HG03280 (cell line): ENCODE measurements at regions not wholly inside any gene's neighbourhood (a gene's known extent, or its start where the extent isn't known, plus 50 kb on each side); places are given as distances from the start of the nearest gene placed in this dataset.
"Not testable (repeated sequence)": the region's sequence is repeated elsewhere in the genome, so short reads cannot be mapped to it uniquely, and the experiment has no call there.

Experiments
- ATAC-seq: cut with Tn5 transposase; IDR thresholded peaks from one replicate; pipeline ENCODE4 v1.9.1; 2021; ENCODE audit warnings: mild to moderate bottlenecking, moderate library complexity; ENCODE audit not compliant: unreplicated experiment

DNA sequence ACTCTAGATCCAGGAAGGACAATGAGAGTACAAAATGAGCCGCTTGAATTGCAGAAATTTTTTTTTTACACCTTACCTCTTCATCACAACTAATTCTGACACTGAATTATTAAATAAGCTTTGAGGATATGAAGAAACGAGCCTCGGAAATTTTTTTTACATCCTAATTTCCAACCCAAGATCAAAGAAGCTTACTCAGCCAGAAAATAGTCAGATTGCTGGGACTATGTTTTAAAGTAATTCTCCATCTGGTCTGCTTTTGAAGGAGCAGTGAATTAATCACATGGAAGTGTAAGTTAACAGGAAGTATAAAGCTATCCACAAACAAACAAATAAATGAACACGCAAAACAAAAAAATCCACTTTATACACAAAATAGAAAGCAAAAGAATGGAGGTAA lies 437.0 kb upstream of the KCNMB2 start:
- ATAC-seq, result no peak

DNA sequence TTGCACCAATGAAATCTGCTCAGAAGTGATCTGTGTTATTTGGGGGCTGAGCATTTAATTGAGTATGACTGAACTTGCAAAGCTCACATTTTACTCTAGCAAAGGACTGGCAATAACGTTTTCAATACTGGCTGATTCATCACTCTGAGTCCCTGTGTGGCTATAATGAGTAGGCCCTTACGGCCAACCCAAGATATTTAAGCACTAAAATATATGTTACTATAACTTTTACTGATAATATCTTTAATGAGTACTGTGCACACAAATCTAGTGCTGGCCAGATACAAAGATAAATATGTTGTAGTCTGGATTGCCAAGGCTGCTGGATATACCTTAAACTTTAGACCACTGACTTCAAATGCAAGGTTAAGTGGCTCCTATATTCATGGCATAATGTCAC lies 436.4 kb upstream of the KCNMB2 start:
- no peak for ATAC-seq

DNA sequence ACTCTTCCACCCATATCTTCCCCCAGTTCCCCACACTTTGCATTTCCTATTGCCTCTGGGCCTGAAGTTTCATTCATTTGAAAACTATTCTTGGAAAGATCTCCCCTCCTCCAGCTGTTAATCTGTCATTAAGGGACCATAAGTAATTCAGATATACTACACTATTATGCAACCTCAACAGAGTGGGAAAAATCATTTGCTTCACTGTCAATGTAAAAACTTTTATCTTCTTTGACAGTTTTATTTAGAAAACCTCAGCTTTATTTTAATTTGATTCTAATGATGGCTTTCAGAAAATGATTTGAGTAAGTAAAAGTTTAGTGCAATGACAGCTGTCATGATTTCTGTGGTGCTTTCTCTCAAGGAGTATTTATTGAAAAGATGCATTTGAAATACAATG lies 435.3 kb upstream of the KCNMB2 start:
- no peak for ATAC-seq

DNA sequence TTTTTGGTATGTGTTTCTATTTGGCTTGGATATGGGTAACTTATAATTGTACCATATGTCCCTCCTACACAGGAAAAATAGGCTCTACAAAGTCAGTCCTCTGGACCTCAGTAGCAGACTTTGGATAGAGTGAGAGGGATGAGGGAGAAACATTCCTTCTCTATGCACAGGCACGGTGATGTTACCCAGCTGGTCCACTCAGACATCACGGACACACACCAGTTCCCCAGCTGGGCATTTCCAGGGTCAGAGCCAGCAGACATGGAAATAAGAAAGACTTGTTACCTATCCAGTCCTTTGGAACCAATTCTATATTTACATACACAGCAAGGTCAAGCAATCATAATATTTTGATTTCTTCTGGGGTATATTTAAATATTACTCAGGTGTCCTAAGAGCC lies 433.1 kb upstream of the KCNMB2 start:
- ATAC-seq, result no peak

DNA sequence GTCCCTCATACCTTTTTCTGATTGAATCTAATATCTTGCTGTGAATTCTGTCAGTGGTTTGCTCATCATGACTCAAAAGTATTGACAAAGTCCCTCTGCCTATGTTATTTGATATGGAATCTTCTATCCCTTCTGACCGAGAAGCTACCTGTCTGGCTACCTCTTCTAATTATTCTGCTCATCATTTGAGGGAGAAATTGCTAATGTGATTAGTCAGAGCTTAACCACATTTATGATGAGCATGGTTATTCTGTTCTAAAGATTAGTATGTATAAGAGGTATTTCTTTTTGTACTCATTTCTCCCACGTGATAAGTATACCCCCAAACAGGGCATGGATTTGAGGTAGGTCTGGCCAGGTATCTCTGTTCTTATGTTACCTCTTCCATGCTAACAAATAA lies 428.4 kb upstream of the KCNMB2 start:
- no peak for ATAC-seq

DNA sequence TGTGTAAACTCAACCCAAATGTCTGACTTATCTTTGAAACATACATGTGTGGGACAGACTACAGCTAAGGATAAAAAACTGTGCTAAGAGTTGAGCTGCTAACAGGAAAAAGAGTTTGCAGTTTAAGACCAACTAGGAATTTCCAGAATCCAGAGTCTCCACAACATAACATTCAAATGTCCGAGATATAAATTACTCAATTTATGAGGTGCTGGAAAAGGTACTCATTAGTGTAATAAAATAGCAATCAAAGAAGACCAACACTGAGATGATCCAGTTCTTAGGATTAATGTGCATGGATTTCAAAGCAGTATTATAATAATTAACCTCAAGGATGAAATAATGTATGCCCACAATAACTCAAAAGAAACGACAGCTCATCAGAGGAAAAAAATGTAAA lies 426.5 kb upstream of the KCNMB2 start:
- ATAC-seq, result no peak

DNA sequence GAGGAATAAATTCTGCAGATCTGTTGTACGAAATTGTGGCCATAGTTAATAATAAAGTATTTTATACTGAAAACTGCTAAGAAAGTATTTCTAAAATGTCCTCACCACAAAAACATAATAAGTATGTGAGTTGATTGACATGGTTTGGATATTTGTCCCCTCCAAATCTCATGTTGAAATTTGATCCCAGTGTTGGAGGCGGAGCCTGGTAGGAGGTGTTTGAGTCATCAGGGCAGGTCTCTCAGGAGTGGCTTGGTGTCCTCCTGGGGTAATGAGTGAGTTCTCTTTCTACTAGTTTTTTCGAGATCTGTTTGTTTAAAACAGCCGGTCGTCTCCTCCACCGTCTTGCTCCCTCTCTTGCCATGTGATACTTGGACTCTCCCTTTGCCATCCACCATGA lies 424.1 kb upstream of the KCNMB2 start:
- ATAC-seq, result no peak

DNA sequence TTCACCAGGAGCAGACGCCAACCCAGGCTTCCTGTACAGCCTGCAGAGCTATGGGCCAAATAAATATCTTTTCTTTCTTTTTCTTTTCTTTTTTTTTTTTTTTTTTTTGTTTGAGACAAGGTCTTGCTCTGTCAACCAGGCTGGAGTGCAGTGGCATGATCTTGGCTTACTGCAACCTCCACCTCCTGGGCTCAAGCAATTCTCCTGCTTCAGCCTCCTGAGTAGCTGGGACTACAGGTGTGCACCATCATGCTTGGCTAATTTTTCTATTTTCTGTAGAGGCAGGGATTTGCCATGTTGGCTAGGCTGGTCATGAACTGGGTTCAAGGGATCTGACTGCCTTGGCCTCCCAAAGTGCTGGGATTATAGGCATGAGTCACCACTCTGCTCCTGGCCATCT lies 423.7 kb upstream of the KCNMB2 start:
- not testable (repeated sequence) for ATAC-seq

DNA sequence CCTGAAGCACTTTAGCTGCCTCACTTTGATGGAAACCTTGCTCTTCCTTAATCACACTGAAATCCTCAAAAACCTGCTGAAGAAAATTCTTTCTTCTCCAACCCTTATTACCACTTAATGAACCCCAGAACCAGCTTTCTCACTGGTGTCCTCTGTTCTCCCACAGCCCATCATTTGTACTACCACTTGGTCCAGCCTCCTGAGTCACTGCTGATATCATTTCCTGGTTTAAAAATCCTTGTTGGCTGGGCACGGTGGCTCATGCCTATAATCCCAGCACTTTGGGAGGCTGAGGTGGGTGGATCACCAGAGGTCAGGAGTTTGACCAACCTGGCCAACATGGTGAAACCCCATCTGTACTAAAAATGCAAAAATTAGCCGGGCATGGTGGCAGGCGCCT lies 418.6 kb upstream of the KCNMB2 start:
- ATAC-seq, result no peak

DNA sequence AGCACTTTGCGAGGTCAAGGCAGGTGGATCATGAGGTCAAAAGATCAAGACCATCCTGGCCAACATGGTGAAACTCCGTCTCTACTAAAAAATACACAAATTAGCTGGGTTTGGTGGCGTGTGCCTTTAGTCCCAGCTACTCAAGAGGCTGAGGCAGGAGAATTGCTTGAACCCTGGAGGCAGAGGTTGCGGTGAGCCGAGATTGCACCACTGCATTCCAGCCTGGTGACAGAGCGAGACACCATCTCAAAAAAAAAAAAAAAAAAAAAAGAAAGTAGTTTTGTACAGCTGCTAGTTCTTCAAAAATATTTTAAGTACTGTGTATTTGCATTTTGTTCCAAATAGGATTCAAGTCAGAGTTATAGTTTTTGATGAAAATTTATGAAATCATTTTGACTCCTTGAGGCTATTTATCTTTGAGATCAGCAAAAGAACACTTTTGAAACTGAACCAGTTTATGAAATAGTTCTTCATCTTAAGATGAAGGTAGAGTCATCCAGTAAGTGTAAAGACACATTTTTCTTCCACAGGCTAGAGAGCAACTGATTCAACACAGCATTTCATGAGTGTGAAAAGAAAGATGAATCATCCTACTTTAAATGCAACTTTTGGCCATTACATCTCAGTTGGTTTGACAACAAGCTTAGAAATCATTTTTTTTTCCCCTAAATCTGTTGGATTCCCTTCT lies 416.5 kb upstream of the KCNMB2 start:
- not testable (repeated sequence) for ATAC-seq

DNA sequence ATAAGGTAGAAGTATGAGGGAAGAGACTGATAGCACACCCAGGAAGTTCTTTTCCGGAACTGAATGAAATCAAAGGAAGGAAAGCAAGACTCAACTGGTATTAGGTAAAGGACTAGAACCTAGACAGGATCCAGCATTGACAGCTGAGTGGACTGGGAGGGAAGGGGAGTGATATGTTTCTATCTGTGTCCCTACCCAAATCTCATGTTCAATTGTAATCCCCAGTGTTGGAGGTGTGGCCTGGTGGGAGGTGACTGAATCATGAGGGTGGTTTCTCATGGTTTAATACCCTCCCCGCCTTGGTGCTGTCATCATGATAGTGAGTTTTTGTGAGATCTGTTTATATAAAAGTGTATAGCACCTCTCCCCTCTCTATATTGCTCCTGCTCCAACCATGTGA lies 415.9 kb upstream of the KCNMB2 start:
- ATAC-seq, result no peak

DNA sequence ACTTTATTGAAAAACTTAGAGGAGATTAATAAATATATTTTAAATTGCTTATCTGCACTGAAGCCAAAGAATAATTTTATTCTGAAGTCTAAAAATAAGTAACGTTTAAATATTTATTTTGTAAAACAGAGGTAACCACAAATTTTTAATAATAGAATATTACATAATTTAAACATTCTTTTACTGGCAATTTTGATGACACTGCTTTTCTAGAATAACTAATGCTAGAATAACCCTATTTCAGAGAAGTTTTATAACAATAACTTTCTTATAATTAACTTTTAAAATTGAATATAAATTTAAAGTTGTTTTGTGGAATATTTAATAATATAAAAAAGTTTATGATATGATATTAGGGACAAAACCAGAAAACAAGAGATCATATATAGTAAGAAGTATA lies 409.6 kb upstream of the KCNMB2 start:
- no peak for ATAC-seq

DNA sequence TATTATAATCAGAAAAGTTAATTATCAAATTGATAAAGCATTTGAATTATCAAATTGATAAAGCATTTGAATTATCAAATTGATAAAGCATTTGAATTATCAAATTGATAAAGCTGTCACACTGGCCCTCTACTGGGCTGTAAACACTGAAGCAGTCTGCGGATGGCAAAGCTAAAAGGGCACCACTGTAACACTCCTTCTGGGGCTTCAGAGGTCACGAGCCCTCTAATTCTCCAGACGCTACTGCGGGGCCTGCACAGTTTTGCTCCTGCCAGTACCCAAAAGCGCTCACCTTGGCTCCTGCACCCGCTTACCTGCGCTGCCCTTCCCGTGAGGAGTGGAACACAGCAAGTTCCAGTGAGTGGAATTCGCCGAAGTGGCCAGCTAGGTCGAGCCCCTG lies 409.0 kb upstream of the KCNMB2 start:
- no peak for ATAC-seq

DNA sequence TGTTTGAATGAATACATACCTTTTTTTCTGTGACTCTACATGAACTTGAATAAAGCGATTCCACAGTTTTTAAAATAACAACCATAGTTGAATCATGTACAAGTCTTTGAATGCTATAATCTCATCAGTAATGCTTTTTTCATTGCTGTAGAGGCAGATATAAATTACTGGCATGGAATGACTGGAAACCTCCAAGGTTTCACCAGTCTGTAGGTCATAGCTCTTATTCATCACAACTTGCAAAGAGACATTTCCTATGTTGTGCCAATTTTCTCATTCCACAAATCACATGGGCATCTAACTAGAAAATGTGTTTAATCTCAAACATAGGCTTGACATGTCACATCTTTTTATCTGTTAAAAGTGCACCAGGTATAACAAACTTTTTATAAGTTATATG lies 407.1 kb upstream of the KCNMB2 start:
- ATAC-seq, result no peak

DNA sequence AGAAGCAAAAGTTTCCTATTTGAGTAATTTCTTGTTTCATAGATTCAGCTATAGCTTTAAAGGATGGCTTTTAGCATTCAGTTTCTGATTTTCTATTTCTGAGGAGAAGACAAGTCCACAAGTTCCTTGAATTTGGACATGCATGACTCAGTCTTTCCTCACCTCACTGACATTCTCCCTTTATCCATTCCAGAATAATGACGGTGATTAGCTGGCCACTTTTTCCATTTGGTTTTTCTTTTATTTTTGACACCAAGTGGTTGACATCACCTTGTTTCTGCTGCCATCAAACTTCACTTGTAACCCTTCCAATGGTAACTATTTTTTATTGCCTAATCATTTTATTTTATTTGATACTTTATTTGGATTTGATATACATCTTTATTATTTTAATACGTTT lies 404.4 kb upstream of the KCNMB2 start:
- ATAC-seq, result no peak

DNA sequence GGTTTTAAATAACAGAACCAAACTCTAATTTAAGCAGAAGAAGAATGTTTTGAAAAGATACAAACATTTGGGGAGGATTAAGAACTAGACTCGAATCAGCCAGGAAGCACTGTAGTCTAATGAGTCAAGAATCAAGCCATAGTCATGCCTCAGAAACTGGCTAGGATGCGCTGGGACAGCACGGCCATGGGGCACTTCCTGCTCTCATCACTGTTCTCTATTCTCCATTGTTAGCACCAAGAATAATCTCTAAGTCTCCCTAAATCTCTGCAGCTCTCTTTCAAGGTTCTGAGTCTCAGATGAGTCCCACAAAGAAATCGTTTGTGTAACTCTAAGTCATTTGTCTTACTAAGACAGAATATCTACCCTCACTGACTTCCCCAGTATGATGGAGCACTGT lies 399.0 kb upstream of the KCNMB2 start:
- ATAC-seq, result no peak

DNA sequence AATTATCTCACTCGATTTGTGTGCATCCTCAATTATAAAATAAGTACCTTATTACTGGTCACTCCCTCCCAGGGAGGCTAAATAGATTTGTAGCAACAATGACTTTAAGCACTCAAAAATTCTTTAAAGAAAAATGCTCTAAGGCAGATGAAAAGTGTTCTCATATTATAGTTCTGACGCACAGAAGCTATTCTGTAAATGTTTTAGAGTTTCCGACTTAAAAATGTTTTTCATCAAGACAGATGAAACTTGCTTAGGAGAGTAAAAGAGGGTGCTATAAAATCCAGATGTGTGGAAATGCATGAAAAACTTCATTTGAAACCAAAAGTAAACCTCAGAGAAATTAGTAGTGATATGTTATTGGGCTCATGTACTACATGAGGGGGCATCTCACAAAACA lies 398.4 kb upstream of the KCNMB2 start:
- no peak for ATAC-seq

DNA sequence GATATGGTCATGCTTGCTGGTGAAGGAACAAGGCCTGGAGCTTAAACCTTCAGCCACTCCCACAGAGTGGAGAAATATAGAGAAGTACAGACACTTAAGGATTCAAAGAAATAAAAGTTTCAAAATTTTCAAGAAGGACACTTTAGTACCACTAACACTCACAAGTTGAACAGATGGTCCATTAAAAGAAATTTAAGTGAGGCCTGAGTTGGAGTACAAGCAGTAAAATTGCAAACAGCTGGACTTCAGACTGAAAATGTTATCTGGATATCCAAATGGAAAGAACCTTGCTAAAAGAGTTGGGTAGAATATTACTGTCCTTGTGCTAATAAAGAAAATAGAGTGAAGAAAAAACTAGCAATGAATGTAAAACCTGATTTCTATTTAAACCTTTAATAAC lies 397.1 kb upstream of the KCNMB2 start:
- no peak for ATAC-seq

DNA sequence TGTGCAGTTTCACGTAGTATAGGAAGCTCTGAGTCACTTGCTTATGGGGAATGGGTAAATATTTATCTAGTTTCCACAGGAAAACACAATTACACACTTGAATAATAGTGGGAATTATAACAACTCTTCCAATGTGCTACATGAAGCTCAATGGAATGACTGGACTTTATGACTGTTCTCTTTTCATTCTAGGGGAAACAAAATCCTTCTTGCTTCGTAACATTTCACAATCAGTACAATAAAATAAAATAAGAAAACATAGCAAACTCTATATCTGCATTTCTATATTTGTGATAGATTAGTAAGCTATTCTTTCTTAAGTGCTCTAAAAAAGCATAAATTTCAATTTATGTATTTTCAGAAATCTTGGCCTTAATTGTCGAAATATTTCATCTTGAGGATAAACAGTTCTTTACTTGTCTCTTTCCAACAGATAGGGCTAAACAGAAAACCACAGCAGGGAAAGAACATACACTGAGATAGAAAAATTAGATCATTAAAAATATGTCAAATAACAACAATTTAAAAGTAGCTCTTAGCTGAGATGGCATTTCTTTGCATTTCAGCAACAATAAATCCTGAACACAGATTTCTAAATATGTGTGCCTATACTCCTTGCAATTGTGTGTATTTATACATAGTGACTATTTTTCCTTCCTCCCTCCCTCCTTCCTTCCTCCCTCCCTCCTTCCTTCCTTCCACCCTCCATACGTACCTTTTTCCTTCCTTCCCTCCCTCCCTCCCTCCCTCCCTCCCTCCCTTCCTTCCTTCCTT lies 395.5 kb upstream of the KCNMB2 start:
- no peak for ATAC-seq

DNA sequence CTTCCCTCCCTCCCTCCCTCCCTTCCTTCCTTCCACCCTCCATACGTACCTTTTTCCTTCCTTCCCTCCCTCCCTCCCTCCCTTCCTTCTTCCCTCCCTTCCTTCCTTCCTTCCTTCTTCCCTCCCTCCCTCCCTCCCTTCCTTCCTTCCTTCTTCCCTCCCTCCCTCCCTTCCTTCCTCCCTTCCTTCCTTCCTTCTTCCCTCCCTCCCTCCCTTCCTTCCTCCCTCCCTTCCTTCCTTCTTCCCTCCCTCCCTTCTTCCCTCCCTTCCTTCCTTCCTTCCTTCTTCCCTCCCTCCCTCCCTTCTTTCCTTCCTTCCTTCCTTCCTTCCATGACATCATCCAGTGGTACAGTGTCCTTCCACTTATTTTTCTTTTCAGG lies 394.9 kb upstream of the KCNMB2 start:
- not testable (repeated sequence) for ATAC-seq

DNA sequence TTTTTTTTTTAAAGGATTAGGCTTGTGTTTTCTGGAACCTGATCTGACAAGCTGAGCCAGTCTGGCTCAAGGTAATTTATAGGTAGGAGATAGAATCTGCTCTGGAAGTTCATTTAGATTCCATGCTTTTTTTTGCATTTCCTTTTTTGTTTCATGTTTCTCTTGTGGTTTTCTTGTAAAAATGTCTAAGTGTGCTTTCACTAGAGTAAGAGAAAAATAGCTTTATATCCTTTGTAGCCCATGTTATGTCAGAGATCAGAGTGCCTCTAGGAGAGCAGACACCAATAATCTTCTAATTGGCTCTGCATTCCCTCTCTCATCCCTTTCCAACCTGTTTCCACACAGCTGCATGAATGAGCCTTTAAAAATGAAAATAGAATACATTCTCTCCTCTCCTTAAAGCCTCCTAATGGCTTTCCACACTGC lies 389.8 kb upstream of the KCNMB2 start:
- no peak for ATAC-seq

DNA sequence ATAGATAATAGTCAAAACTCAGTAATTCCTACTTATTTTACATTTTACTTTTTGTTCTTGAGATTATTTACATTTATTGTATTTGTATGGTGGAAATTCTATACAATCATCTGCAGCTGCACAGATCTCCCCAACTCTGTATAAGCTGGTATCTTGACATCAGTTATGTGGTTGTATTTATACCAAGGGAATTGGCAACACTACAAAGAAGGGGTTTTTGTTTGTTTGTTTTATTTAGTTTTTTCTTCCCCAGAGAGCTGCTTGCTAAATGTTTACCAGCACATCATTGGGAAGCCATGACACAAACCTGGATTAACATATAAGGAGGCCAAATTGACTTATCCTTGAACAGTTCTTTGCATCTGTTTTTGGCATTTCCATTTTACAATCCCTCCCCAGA lies 389.2 kb upstream of the KCNMB2 start:
- ATAC-seq, result no peak
